HL-60 (cell line): ENCODE measurements at regions not wholly inside any gene's neighbourhood (a gene's known extent, or its start where the extent isn't known, plus 50 kb on each side); places are given as distances from the start of the nearest gene placed in this dataset.

Experiments used
- DNase-seq, 2 experiments: peaks; one replicate each; pipeline ENCODE4 v3.0.0-alpha.2; 2010 to 2020; ENCODE audit warnings: low read depth in 1 of 2, low spot score in 1 of 2
- H3K27ac ChIP-seq: fragments of 250-450 bp; sonication (Bioruptor Pico); replicated peaks from 2 replicates; pipeline ENCODE4 v1.5.1; 2020; ENCODE audit warnings: mild to moderate bottlenecking, moderate library complexity
- H3K27me3 ChIP-seq: fragments of 250-450 bp; sonication (Bioruptor Pico); 2 replicates; pipeline ENCODE4 v1.5.1; 2021; ENCODE audit warnings: mild to moderate bottlenecking, moderate library complexity; ENCODE audit not compliant: insufficient read depth, poor library complexity, severe bottlenecking
- H3K4me3 ChIP-seq: replicated peaks from 2 replicates; pipeline ENCODE4 v1.5.1; 2011; ENCODE audit warnings: mild to moderate bottlenecking, control low read depth, low read length; ENCODE audit not compliant: insufficient read depth
- GABPA ChIP-seq: IDR thresholded peaks from 2 replicates; pipeline ENCODE4 v1.6.1; 2012; ENCODE audit warnings: low read depth
- POLR2AphosphoS5 ChIP-seq: IDR thresholded peaks from 2 replicates; pipeline ENCODE4 v1.6.1; 2012; ENCODE audit warnings: low read depth
- SPI1 ChIP-seq: IDR thresholded peaks from 2 replicates; pipeline ENCODE4 v1.6.1; 2012; ENCODE audit warnings: low read depth, mild to moderate bottlenecking, borderline replicate concordance
- TF ChIP-seq, protein P1 (sequence below): IDR thresholded peaks from one replicate; pipeline ENCODE4 v1.5.1; 2011; ENCODE audit warnings: low read length, control low read depth, inconsistent platforms; ENCODE audit not compliant: insufficient read depth
- TF ChIP-seq, protein P2 (sequence below): IDR thresholded peaks from 2 replicates; pipeline ENCODE4 v1.6.1; 2012; ENCODE audit warnings: low read depth; ENCODE audit not compliant: insufficient replicate concordance

DNA sequence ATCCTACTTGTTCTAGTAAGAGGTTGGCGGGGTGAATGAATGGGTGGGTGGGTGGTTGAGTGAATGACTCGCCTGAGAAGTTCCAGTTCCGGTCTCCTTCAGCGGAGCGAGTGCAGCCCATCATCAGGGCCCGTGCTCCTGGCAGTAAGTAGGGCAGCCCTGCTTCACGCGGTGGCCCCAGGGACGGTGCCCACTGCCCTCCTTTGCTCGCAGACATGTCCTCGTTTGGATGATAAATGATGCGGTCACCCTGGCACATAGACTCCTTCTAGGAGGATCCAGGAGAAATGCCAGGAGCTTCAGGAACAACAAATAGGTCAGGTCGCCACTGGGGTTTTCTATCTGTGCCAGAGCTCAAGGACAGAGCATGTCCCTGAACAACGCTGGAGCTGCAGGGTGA, 370.8 kb downstream of the CTTN start:
- H3K27me3 ChIP-seq, result no peaks in the 10 kb centered on the region
- no peak for TF ChIP-seq GABPA
- no peak for TF ChIP-seq SPI1
- TF ChIP-seq, protein P1, sequence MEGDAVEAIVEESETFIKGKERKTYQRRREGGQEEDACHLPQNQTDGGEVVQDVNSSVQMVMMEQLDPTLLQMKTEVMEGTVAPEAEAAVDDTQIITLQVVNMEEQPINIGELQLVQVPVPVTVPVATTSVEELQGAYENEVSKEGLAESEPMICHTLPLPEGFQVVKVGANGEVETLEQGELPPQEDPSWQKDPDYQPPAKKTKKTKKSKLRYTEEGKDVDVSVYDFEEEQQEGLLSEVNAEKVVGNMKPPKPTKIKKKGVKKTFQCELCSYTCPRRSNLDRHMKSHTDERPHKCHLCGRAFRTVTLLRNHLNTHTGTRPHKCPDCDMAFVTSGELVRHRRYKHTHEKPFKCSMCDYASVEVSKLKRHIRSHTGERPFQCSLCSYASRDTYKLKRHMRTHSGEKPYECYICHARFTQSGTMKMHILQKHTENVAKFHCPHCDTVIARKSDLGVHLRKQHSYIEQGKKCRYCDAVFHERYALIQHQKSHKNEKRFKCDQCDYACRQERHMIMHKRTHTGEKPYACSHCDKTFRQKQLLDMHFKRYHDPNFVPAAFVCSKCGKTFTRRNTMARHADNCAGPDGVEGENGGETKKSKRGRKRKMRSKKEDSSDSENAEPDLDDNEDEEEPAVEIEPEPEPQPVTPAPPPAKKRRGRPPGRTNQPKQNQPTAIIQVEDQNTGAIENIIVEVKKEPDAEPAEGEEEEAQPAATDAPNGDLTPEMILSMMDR, result no peak
- TF ChIP-seq, protein P2, sequence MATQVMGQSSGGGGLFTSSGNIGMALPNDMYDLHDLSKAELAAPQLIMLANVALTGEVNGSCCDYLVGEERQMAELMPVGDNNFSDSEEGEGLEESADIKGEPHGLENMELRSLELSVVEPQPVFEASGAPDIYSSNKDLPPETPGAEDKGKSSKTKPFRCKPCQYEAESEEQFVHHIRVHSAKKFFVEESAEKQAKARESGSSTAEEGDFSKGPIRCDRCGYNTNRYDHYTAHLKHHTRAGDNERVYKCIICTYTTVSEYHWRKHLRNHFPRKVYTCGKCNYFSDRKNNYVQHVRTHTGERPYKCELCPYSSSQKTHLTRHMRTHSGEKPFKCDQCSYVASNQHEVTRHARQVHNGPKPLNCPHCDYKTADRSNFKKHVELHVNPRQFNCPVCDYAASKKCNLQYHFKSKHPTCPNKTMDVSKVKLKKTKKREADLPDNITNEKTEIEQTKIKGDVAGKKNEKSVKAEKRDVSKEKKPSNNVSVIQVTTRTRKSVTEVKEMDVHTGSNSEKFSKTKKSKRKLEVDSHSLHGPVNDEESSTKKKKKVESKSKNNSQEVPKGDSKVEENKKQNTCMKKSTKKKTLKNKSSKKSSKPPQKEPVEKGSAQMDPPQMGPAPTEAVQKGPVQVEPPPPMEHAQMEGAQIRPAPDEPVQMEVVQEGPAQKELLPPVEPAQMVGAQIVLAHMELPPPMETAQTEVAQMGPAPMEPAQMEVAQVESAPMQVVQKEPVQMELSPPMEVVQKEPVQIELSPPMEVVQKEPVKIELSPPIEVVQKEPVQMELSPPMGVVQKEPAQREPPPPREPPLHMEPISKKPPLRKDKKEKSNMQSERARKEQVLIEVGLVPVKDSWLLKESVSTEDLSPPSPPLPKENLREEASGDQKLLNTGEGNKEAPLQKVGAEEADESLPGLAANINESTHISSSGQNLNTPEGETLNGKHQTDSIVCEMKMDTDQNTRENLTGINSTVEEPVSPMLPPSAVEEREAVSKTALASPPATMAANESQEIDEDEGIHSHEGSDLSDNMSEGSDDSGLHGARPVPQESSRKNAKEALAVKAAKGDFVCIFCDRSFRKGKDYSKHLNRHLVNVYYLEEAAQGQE, result no peak
- TF ChIP-seq POLR2AphosphoS5, result no peak
- no peak overlapping the region for H3K4me3 ChIP-seq
- no peak for DNase-seq
- H3K27ac ChIP-seq, result no peak overlapping the region

DNA sequence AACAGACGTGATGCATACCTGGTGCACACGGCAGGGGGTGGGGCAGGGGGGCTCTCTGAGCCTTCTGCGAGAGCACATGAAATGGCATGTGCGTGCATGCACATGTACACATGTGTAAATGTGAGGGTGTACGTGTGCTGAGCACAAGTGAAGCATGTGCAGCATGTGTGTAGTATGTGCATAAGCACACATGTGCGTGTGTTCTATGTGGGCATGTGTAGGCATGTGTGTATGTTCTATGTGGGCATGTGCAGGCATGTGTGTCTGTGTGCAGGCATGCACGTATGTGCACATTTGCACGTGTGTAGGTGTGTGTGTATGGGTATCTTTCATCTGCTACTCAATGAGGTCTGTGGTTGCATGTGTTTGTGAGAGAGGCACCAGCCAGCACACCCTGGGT, 371.2 kb downstream of the CTTN start:
- H3K4me3 ChIP-seq, result no peak overlapping the region
- no peak overlapping the region for H3K27ac ChIP-seq
- TF ChIP-seq, protein P1, result no peak
- TF ChIP-seq SPI1 (no peak), POLR2AphosphoS5 (no peak), GABPA (no peak)
- TF ChIP-seq, protein P2, result no peak
- DNase-seq, result no peak
- no peaks in the 10 kb centered on the region for H3K27me3 ChIP-seq

DNA sequence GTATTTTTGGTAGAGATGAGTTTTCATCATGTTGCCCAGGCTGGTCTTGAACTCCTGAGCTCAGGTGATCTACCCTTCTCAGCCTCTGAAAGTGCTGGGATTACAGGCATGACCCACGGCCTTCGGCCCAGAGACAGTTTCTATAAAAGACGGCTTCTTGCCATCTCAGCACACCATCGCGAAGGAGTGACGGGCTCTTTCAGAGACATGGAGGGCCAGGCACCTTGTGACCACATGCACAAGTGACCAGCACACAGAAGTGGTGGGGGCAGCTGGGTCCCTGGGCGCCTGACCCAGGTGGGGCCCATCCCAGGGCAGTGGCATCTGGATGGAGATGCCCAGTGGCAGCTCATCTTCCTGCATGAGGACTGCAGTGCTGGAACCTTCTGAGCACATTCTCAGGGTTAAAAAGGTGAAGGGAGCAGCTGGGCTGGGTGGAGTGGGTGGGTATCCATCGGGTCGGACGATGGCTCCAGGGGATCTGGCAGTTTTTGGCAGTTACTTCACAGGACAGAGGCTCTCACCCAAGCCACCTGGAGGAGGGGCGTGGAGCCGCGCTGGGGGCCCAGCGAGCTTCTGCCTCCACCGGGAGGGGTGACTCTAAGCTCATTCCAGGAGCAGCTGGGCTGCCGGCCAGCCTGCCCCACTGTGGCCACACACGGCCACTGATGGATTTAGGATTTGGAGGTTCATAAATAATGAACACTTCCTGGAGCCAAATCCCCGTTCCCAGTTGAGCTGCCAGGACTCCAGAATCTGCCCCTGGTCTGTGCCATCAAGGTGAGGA, 373.0 kb downstream of the CTTN start:
- H3K27me3 ChIP-seq, result no peaks in the 10 kb centered on the region
- H3K4me3 ChIP-seq, result no peak overlapping the region
- H3K27ac ChIP-seq, result no peak overlapping the region
- TF ChIP-seq, protein P2, result no peak
- TF ChIP-seq GABPA, result no peak
- TF ChIP-seq, protein P1, result no peak
- no peak for DNase-seq
